Forelimb muscle (tissue), 1 donor: ENCODE measurements at regions not wholly inside any gene's neighbourhood (a gene's known extent, or its start where the extent isn't known, plus 50 kb on each side); places are given as distances from the start of the nearest gene placed in this dataset.
"Not testable (repeated sequence)": the region's sequence is repeated elsewhere in the genome, so short reads cannot be mapped to it uniquely, and the experiment has no call there.

Source experiments
- DNase-seq: peaks from one replicate; pipeline ENCODE4 v3.0.0-alpha.2; 2013; ENCODE audit warnings: low read depth

DNA sequence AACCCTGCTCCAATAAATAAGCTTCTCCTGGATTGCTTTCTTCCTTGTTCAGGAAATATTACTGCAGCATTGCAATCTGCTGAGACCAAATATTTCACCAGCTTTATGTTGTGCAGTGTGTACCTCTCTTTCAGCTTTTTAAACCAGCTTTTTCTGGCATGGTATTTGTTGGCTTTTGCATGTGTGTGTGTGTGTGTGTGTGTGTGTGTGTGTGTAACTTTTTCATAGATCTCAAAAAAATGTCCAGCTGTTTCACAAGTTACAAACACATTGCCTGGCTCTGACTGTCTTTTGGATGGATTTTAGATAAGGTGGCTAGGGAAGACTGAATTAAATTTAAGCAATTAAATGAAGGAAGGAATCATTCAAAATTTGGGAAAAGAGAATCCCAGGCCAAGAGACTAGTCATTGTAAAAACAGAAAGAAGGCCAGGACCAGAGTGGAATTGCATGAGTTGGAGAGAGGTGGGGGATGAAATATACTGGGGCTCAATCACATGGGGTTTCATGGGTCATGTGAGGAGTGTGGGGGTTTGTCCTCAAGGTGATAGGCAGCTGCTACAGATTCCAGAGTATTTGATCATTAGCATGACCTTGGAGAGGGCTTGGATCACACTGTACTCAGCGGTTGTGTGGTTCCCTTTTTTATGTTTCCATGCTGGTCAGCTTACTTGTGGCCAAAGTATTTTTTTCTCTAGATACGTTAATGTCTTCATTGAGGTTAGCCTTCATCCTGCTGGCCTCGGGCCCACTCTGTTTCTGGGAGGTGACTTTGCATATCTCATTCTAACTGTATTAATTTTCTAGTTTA, 357.7 kb upstream of the BOD1L1 start:
- no peak for DNase-seq

DNA sequence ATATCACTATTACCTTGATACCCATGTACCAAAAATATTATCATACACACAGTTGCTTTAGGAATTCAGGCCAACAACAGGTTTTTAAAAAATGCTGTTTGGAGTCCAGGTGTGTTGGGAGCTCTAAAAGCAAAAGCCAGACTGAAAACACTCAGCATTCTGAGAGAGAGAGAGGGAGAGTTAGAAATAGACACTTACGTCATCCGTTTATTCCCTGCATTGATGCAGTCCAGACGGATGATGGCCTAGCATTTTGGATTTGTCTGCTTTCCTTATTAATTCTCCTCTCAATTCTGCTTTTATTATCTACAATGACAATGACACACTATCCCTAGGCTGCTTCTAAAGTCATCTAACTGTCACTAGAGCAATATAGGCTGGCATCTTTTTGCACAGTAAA, 358.3 kb upstream of the BOD1L1 start:
- no peak for DNase-seq

DNA sequence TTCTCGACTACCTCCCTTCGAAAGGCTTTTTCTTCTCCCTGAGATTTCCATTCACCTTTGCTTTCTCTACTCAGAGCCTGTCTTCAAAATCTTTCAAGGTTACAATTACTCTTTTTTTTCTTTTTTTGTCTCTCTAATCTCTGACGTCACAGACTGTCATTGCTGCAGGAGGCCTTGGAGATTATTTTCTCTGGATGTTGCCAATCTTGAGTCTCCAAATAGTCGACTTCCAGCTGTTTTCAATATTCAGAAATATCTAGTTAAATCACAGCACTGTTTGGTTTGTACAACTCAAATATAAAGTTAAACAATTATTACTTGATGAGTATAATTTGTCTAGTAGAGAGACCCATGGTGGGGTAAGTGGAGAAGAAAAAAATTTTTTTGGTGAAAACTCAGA, 359.0 kb upstream of the BOD1L1 start:
- no peak for DNase-seq

DNA sequence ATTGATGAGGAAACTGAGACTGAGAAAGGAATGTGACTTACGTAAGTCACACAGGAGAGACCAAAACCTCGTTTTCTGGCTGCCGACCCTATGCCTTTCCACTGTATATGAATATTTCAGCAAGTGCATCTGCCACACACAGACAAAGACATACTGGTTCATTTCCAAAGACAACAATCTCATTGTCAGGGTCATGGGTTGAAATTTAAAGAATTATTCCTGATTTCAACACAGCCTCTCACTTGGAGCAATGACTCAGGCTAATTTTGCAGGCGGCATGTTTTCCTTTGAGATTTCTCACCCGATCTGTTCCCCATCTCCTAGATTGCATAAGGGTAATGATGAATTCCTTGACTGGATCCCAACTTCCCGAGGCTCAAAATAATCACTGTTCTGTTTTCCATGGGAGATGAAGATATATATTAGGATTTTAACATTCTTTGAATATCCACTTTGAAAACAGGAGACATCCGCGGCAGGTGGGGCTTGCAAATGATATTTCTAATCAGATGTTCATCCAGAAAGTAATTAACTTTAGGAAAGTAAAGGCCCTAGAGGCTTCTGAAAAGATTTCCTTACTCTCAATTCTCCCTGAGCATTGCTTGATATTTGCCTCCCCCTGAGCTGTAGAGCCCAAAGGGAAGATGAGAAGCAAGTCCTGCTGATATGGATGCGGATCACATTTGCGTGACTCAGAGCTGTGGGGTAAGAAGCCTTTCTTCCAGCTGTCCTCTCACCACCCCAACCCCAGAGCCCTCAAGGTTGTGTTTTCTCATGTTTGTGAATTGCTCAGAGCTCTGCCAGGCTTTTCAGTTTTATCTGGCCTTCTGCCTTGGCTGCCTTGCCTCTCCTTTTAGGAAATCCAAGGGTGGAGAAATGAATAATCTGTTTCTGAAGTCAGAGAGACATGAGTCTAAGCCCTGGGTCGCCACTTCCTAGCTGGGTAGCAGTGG, 361.1 kb upstream of the BOD1L1 start:
- no peak for DNase-seq

DNA sequence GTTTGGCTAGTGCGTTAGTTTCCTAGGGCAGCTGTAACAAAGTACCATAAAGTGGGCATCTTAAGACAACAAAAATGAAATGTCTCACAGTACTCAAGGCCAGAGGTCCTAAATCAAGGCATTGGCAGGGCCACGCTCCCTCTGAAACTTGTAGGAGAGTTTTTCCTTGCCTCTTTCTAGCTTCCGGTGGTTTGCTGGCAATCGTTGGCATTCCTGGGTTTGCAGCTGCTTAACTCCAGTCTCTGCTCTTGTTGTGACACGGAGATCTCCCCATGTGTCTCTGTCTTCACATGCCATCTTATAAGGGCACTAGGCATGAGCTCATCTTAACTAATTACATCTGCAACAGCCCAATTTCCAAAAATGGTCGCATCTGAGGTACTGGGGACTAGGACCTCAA, 362.0 kb upstream of the BOD1L1 start:
- DNase-seq: no peak

DNA sequence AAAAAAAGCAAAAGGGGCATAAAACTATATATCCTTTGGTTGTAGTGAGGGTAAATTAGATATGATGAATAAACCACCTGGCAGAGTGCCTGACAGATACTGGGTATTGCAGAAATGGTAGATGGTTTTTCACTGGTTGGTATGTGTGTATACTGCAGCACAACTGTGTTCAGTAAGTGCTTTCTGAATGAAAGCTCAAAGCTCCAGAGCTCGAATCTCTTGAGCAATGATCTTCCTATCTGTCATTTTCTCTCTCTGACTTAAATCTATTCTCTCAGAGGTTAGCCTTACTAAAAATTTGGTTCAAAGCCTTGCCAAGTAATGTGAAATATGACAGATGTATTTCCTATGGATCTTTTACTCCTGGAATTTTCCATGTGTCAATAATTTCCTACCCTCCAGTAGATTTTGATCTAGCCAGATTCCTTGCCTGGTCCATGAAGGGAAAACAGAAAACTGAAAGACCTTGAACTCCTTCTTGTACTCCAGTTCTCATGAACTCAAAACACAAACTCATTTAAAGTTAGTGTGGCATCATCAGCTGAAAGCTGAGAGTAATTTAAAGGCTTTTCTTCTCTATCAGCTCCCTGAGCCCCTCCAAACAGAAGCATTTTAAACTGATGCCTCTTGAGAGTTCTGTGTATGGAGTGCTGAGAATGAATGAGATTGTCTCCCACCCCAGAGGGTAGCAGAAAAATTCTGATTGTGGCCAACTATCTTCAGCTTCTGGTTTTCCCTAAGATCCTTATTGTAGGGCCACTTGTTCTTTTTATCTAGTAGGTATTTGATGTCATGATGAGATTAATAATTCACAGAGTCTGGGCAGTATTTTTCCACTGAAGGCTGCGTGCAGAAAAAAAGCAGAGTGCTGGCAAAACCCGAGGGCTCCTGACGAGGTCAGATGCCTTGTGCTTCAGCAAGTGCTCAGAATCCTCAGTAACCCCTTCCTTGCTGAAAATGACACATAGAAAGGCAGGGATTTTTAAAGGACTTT, 363.4 kb upstream of the BOD1L1 start:
- no peak for DNase-seq

DNA sequence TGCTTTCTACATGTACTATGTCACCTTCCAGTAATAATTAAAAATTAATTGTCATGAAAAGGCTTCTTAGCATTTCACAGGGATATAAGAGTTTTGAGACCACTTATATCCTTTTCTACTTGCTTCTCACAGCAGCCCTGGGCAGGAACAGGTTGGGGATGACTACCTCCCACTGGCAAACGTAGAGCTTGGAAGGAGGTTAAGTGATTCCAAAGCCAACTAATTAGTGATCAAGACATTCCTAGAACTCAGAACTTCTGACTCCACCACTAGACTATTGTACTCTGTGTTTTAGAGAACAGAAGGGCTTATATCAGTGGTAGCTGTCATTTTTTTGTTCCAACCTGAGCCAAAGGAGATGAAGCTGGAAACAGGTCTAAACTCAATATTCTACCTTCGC, 364.5 kb upstream of the BOD1L1 start:
- no peak for DNase-seq

DNA sequence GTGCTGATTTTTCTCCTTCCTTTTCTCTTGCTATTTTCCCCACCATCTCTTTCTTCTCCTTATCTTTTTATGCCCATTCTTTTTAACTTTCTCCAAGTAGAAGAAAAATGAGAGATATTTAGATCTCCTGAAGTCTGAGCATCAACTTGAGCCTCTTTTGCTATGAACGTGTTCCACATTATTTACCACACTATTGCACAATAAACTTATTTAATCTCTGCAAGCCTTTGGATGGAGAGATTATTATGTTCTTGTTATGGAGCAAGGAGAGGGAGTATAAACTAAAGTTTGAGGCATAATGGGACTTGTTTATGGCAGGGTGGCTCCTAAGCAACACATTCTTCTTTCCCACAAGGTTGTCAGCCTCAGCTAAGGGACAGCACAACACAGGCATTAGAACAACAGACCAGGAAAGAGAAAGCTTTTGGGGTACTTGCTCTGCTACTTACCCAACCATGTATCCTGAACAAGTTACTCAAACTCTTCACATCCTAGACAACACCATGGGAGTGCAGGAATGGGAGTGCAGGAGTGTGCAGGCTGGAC, 365.5 kb upstream of the BOD1L1 start:
- DNase-seq: no peak

DNA sequence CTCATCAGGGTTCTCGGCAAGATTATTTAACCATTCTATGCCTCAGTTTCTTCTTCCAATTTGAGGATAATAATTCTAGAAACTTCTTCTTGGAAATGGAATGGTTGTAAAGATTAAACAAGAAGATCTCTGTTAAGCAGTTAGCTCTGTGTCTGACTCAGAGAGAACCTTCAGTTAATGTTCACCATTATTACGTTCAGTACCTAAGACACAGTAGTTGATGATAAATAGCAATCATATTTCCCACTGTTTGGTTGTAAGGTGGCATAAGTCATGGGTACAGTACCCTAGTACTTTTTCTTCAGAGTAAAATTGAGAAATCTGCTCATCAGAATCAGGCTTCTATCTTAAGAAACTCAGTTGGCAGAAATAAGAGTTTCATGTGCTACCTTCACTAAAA, 366.5 kb upstream of the BOD1L1 start:
- DNase-seq: no peak

DNA sequence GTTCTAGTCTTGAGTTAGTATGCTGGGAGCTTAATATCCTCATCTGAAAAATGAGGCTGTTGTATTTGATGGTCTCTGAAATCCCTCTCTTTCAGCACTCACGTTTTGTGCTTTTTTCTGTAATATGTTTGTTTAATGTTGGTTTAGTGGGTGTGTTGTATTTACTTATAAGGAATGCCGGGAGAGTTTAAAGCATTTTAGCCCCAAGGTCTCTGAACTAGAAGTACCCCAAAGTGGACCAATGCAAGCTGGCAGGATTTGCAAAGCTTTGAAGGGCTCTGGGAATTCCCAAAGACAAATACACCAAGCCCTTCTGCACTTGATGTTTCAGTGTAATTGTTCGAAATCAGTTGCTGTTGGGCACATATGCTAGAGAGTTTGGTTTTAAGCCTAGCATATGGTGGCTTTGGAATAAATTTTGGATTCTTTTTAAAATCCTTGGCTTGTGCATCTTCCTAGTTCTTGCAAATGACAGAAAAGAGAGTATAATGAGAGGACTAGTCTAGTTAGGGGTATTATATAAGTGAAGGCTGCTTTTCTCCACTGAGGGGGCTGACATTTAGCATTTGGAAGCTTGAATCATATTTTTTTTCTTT, 371.4 kb upstream of the BOD1L1 start:
- DNase-seq: no peak

DNA sequence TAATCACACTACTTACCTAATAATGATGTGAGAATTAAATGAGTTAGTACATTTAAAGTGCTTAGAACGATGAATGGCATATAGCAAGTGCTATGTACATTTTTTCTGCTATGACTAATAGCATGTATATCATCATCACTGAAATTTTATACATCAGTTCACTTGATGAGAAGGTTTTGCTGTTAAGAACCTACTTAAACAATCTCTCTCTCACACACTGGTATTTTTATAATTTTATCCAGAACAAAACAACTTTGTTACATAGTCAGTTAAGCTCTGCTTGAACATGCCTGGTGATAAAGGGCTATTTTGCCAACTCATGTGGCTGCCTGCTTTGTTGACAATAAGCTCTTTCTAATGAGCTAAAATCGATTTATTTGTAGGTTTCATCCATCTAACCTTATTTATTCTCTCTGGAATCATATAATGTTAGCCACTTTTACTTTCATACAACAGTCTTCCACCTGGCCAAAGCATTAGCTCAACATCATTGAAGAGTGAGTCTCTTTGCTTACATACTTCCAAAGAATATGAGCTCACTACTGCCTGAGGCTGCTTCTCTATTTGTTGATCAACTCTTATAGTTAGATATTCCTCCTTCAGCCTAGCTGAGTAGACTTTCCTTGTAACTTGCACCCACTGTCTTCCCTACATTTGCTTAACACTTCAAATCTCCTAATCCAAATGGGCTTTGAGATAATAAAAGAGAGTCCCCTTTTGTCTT, 372.7 kb upstream of the BOD1L1 start:
- DNase-seq: no peak

DNA sequence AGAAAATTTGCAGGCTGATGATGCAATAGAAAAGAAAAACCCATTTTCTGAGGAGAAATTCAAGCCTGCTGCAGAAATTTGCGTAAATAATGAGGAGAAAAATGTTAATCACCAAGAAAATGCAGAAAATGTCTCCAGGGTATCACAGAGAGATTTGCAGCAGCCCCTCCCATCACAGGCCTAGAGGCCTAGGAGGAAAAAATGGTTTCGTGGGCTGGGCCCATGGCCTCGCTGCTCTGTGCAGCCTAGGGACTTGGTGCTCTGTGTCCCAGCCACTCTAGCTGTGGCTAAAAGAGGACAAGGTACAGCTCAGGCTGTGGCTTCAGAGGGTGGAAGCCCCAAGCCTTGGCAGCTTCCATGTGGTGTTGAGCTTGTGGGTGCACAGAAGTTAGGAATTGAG, 374.8 kb upstream of the BOD1L1 start:
- not testable (repeated sequence) for DNase-seq

DNA sequence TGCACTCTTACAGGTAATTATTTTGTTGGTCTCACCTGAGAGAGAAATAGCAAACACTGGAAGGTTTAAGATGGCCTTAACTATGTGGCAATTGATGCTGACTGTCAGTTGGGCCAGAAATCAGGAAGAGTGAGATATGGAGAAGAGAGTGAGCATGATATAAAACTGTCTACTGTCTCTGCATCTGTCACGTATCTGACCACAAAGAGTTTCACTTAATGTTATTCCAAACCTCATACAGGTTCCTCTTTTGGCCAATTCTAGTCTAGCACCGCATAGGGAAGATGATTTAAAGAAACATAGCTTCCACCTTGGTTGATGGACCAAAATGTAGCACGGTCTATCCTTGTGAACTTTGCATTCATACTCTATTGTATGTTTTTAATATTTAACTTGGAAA, 381.0 kb upstream of the BOD1L1 start:
- no peak for DNase-seq

DNA sequence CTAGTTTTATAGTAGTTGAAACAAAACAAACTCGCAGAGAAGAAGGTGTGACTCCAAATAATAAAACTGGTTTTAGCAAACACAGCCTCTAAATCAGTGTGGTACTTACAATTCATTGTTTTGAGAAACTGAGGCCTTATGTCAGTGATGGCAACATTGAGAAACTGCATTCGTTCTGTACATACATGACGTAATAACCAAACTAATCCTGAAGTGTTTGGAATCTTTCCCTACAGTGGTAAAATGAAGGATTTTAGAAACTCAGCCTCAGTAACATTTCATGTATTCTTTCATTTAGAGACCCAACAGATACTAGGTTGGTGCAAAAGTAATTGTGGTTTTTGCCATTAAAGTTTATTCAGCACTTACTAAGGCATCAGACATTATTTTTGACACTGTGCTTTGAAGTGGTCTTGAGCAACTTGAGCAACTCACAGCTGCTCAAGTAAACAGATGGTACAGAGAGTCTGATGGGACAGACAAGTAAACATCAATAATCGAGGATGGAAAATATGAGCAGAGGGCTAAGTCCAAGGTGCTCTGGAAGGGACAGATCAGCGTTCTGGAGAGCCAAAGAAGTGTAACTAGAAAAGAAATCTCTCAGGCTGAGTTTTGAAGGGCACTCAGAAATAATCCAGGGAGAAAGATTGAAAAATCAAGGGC, 390.8 kb upstream of the BOD1L1 start:
- no peak for DNase-seq

DNA sequence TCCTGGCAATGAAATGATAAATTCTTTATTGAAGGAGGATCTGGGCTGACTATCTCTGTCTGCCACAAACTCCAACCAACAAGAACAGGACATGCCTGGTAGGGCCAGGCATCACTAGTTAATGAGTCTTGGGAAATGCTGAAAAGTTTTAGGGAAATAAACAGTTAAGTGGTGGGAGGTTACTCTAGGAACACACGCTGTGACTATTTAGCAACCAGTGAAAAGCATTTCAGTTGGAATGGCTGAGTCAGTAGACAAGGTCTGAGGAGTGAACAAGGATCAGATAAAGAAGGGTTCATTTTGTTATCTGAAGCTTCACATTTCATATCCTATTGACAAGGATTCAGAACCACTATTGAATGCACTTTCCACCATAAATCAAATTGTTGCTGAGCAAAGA, 394.9 kb upstream of the BOD1L1 start:
- DNase-seq: no peak

DNA sequence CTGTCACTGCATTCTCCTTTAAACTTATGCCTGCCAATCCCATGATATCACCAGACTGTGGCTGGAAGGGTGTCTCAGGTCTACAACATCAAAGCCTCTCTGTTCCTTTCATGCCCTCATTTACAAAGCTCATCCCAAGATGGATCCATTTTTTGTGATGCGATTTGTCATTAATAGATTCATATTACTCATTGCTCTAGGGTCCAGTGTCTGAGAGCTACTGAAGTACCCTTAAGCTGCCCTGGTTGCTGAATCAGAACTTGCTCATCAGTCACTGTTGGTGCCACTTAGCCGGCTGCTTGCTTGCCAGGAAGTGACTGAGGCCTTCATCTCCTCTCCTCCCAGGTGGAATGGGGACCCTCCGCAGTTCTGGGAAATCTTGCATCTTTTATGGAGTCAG, 395.5 kb upstream of the BOD1L1 start:
- no peak for DNase-seq

DNA sequence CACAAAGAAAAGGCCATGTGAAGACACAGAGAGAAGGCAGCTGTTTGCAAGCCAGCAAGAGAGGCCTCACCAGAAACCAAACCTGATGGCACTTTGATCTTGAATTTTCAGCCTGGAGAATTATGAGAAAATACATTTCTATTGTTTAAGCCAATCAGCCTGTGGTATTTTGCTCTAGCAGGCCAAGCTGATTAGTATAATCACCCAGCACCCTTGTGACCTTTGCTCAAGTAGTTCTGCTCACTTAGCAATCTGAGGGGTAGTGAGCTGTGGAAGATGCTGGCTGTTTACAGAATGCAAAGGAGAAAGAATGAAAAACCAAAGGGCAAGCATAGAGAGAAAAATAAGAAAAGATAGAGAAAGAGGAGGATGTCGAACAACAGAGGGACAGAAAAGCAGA, 396.4 kb upstream of the BOD1L1 start:
- no peak for DNase-seq

DNA sequence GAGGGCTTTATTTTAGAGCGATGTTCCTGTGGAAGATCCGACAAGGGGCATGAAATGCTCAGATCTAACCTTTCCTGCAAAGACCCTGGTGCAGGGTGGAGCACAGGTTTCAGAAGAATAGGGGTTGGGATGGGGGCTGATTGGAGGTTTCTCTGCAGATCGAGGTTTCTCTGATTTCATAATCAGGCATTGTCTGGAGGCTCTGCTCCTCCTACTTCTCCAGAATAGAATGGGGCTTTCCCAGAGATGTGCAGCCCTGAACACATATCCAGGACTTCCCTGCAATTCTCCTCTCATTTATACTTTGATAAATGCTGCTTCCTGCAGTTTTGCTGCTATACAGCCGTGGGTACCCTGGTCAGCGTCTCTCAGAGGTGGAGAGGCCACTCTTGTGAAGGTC, 397.6 kb upstream of the BOD1L1 start:
- no peak for DNase-seq

DNA sequence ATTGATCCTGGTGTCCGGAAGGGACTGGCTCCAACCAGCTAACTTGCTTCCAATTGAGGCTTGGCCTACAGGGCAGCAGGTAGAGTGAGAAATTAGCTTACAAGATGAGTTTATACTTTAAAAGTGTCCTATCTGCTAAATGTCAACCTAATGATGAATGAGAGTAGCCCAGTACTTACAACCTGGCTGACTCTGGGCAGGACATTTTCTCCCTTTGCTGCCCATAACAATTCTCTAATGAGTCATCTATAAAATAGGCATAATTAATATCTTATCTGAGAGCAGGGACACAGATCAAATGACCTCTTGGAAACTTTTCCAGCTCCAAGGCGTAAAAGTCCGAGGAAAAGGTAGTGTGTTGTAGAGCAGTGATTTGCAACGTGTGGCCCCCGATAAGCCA, 398.4 kb upstream of the BOD1L1 start:
- no peak for DNase-seq

DNA sequence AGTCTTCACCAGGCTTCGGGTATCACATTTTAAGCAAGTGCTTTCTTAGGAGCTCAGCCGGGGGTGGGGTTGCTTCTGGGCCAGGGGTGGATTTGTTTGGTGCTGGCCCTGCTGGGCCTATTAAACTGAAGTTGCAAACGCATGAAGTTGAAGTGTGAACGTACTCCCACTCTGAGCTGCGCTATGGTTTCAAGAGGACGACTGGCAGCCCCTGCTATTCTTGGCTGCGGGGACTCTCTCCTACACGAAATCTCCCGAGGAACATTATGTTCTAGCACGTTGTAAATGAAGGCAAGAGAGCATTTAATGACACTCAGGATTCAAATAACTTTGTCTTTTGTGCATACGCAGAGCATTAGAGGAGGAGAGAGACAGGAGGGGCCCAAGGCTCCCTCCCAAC, 401.3 kb upstream of the BOD1L1 start:
- no peak for DNase-seq
